Neural crest cell (in vitro differentiated cells): ENCODE measurements at regions not wholly inside any gene's neighbourhood (a gene's known extent, or its start where the extent isn't known, plus 50 kb on each side); places are given as distances from the start of the nearest gene placed in this dataset.

ENCODE experiments used
- DNase-seq: peaks from one replicate; pipeline ENCODE4 v3.0.0; 2021; ENCODE audit warnings: low read depth, mixed read lengths, low spot score
- H3K27ac Mint-ChIP-seq: one replicate; pipeline ENCODE4 v1.8.0; 2021; ENCODE audit warnings: mild to moderate bottlenecking, mixed read lengths; ENCODE audit not compliant: unreplicated experiment
- H3K27me3 Mint-ChIP-seq: 2 replicates; pipeline ENCODE4 v1.8.0; 2021; ENCODE audit warnings: low read depth, mild to moderate bottlenecking, mixed read lengths
- H3K36me3 Mint-ChIP-seq: 2 replicates; pipeline ENCODE4 v1.8.0; 2021; ENCODE audit warnings: low read depth, mild to moderate bottlenecking, mixed read lengths
- H3K4me1 Mint-ChIP-seq: 2 replicates; pipeline ENCODE4 v1.8.0; 2021; ENCODE audit warnings: mixed read lengths
- H3K4me3 Mint-ChIP-seq: one replicate; pipeline ENCODE4 v1.8.0; 2021; ENCODE audit warnings: mild to moderate bottlenecking, mixed read lengths
- H3K9me3 Mint-ChIP-seq: 2 replicates; pipeline ENCODE4 v1.8.0; 2021; ENCODE audit warnings: mixed read lengths
- CTCF ChIP-seq: fragments of 200-600 bp; sonication (generic); conservative IDR thresholded peaks from 2 replicates; pipeline ENCODE4 v1.5.0; 2021; ENCODE audit warnings: antibody characterized with exemption, mild to moderate bottlenecking

GRCh38 chr3:124084022-124084881, 92.3 kb upstream of the ROPN1 start:
- H3K27ac Mint-ChIP-seq: no peak overlapping the region

GRCh38 chr3:124088801-124089200, 96.9 kb upstream of the ROPN1 start:
- H3K27ac Mint-ChIP-seq: no peak overlapping the region
- DNase-seq: no peak
- no peak for TF ChIP-seq CTCF
- H3K4me3 Mint-ChIP-seq: no peak overlapping the region
- H3K9me3 Mint-ChIP-seq: no peaks in the 10 kb centered on the region
- peaks cover 23% of the 10 kb centered on the region for H3K4me1 Mint-ChIP-seq
- peaks cover 5% of the 10 kb centered on the region for H3K36me3 Mint-ChIP-seq
- H3K27me3 Mint-ChIP-seq: no peaks in the 10 kb centered on the region

More at GRCh38 chr3:124084022-124084881, 92.3 kb upstream of the ROPN1 start:
- no peaks in the 10 kb centered on the region for H3K36me3 Mint-ChIP-seq
- no peak for TF ChIP-seq CTCF
- H3K4me3 Mint-ChIP-seq: no peak overlapping the region
- no peaks in the 10 kb centered on the region for H3K9me3 Mint-ChIP-seq
- H3K27me3 Mint-ChIP-seq: no peaks in the 10 kb centered on the region
- H3K4me1 Mint-ChIP-seq: peaks cover 4% of the 10 kb centered on the region
- DNase-seq: no peak

- Mint-ChIP-seq H3K4me1 (peaks cover 24% of the 10 kb centered on the region), H3K27me3 (no peaks in the 10 kb centered on the region), H3K9me3 (no peaks in the 10 kb centered on the region), H3K36me3 (peaks cover 5% of the 10 kb centered on the region), H3K4me3 (no peak overlapping the region), H3K27ac (no peak overlapping the region)
- DNase-seq: no peak
- no peak for TF ChIP-seq CTCF
Measured at GRCh38 chr3:124089214-124089613, 97.3 kb upstream of the ROPN1 start.

GRCh38 chr3:124091716-124092115, 99.8 kb upstream of the ROPN1 start:
- Mint-ChIP-seq H3K4me3 (no peak overlapping the region), H3K27me3 (no peaks in the 10 kb centered on the region), H3K4me1 (peaks cover 32% of the 10 kb centered on the region), H3K9me3 (no peaks in the 10 kb centered on the region), H3K36me3 (peaks cover 5% of the 10 kb centered on the region), H3K27ac (no peak overlapping the region)
- no peak for TF ChIP-seq CTCF
- DNase-seq: no peak

GRCh38 chr3:124092811-124093210, 100.9 kb upstream of the ROPN1 start:
- Mint-ChIP-seq H3K27me3 (no peaks in the 10 kb centered on the region), H3K36me3 (peaks cover 5% of the 10 kb centered on the region), H3K9me3 (no peaks in the 10 kb centered on the region), H3K4me3 (no peak overlapping the region), H3K4me1 (peaks cover 40% of the 10 kb centered on the region), H3K27ac (no peak overlapping the region)
- TF ChIP-seq CTCF: no peak
- DNase-seq: no peak
